ENCODE measurements at regions not wholly inside any gene's neighbourhood (a gene's known extent, or its start where the extent isn't known, plus 50 kb on each side); places are given as distances from the start of the nearest gene placed in this dataset.
"Not testable (repeated sequence)": the region's sequence is repeated elsewhere in the genome, so short reads cannot be mapped to it uniquely, and the experiment has no call there.

DNA sequence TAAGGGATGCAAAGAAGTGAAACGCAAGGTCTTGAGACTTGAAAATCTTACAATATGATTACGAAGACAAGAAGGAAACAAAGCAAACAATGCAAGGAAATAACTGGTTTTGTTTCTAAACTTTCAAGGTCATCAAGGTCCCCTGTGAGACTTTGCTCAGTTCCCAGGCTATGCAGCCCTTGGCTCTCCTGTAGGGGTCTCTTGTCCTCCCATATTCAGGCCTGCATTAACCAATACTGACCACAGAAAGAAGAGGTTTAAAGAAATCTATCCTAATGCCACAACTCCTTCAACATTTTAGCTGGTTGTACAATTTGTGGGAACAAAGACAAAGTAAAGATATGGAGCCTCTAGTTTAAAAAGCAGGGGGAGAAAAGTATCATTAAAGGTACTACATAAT is 209.2 kb downstream of the LHFPL1 start:
- ATAC-seq, result no peak

GRCh38 chrX:112461949-112462450 is 217.7 kb downstream of the LHFPL1 start:
- ATAC-seq, result not testable (repeated sequence)

More for the DNA sequence above, 209.2 kb downstream of the LHFPL1 start:
- TF ChIP-seq BACH2 (CRISPR knock-in tag; IDR thresholded peaks at IDR 0.05; ENCODE audit: borderline replicate concordance) (no peak), ZC3H10 (CRISPR knock-in tag; IDR thresholded peaks at IDR 0.05) (no peak)
- TF ChIP-seq, protein P1, sequence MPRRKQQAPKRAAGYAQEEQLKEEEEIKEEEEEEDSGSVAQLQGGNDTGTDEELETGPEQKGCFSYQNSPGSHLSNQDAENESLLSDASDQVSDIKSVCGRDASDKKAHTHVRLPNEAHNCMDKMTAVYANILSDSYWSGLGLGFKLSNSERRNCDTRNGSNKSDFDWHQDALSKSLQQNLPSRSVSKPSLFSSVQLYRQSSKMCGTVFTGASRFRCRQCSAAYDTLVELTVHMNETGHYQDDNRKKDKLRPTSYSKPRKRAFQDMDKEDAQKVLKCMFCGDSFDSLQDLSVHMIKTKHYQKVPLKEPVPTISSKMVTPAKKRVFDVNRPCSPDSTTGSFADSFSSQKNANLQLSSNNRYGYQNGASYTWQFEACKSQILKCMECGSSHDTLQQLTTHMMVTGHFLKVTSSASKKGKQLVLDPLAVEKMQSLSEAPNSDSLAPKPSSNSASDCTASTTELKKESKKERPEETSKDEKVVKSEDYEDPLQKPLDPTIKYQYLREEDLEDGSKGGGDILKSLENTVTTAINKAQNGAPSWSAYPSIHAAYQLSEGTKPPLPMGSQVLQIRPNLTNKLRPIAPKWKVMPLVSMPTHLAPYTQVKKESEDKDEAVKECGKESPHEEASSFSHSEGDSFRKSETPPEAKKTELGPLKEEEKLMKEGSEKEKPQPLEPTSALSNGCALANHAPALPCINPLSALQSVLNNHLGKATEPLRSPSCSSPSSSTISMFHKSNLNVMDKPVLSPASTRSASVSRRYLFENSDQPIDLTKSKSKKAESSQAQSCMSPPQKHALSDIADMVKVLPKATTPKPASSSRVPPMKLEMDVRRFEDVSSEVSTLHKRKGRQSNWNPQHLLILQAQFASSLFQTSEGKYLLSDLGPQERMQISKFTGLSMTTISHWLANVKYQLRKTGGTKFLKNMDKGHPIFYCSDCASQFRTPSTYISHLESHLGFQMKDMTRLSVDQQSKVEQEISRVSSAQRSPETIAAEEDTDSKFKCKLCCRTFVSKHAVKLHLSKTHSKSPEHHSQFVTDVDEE (CRISPR knock-in tag; IDR thresholded peaks at IDR 0.05), result no peak

DNA sequence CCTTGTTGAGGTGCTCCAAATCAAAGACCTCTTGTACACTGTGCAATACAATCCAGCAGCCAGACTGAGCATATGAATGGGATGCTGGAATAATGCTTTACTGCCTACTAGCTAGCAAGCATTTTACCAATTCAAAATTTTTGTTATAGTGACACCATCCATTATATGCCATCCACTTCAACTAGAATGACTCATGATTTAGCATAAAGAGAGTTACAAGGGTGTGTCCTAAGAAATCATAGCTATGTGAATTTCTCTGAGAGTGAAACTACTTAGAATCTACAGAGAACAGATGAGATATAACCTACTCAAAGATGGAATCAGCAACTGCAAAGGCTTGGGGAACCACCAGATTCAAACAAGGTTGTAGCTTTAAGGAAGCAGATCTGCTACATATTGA is 221.9 kb downstream of the LHFPL1 start:
- no peak for ATAC-seq
- TF ChIP-seq POU6F1 (CRISPR knock-in tag; IDR thresholded peaks at IDR 0.05; ENCODE audit: borderline replicate concordance, low read depth) (no peak), TCF4 (CRISPR knock-in tag; IDR thresholded peaks at IDR 0.05; ENCODE audit: borderline replicate concordance) (no peak), ISL1 (CRISPR knock-in tag; IDR thresholded peaks at IDR 0.05) (no peak), ESRRG (CRISPR knock-in tag; IDR thresholded peaks at IDR 0.05) (no peak), BACH2 (CRISPR knock-in tag; IDR thresholded peaks at IDR 0.05; ENCODE audit: borderline replicate concordance) (no peak), GLIS3 (CRISPR knock-in tag; IDR thresholded peaks at IDR 0.05) (no peak), RARB (CRISPR knock-in tag; IDR thresholded peaks at IDR 0.05) (no peak), OSR1 (CRISPR knock-in tag; IDR thresholded peaks at IDR 0.05) (no peak), ZFP3 (CRISPR knock-in tag; IDR thresholded peaks at IDR 0.05) (no peak), PPARA (CRISPR knock-in tag; IDR thresholded peaks at IDR 0.05; ENCODE audit: borderline replicate concordance) (no peak), ZNF565 (CRISPR knock-in tag; conservative IDR thresholded peaks at IDR 0.05; ENCODE audit: low read depth) (no peak), ZNF70 (CRISPR knock-in tag; IDR thresholded peaks at IDR 0.05) (no peak), ZNF8 (CRISPR knock-in tag; IDR thresholded peaks at IDR 0.05) (no peak)
- TF ChIP-seq, protein P2, sequence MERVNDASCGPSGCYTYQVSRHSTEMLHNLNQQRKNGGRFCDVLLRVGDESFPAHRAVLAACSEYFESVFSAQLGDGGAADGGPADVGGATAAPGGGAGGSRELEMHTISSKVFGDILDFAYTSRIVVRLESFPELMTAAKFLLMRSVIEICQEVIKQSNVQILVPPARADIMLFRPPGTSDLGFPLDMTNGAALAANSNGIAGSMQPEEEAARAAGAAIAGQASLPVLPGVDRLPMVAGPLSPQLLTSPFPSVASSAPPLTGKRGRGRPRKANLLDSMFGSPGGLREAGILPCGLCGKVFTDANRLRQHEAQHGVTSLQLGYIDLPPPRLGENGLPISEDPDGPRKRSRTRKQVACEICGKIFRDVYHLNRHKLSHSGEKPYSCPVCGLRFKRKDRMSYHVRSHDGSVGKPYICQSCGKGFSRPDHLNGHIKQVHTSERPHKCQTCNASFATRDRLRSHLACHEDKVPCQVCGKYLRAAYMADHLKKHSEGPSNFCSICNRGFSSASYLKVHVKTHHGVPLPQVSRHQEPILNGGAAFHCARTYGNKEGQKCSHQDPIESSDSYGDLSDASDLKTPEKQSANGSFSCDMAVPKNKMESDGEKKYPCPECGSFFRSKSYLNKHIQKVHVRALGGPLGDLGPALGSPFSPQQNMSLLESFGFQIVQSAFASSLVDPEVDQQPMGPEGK (CRISPR knock-in tag; IDR thresholded peaks at IDR 0.05; ENCODE audit: borderline replicate concordance), result no peak

DNA sequence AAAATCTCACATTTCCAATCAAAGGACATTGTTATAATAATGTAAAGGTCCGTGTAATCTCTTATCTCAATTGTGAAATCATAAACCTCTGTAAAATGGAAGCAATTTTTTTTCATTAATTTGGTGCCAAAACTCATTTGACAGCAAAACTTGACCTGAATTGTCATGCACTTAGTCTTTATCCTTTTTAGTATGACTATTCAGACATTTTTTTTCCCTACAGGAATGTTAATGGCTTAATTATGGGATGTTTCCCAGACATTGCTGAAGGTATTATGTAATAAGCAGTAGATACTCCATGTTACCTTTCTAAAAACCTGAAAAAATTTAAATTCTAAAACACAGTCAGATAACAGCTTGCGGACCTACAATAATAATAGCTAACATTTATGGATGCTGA is 228.9 kb downstream of the LHFPL1 start:
- peak; percentile 94 for TF ChIP-seq ISL1 (CRISPR knock-in tag; IDR thresholded peaks at IDR 0.05)
- TF ChIP-seq, protein P3, sequence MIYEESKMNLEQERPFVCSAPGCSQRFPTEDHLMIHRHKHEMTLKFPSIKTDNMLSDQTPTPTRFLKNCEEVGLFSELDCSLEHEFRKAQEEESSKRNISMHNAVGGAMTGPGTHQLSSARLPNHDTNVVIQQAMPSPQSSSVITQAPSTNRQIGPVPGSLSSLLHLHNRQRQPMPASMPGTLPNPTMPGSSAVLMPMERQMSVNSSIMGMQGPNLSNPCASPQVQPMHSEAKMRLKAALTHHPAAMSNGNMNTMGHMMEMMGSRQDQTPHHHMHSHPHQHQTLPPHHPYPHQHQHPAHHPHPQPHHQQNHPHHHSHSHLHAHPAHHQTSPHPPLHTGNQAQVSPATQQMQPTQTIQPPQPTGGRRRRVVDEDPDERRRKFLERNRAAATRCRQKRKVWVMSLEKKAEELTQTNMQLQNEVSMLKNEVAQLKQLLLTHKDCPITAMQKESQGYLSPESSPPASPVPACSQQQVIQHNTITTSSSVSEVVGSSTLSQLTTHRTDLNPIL (CRISPR knock-in tag; IDR thresholded peaks at IDR 0.05; ENCODE audit: low read depth), result peak; percentile 49; the same call in 1 of the 2 replicates
- TF ChIP-seq TCF4 (CRISPR knock-in tag; IDR thresholded peaks at IDR 0.05; ENCODE audit: borderline replicate concordance), result no peak
- ATAC-seq, result no peak

GRCh38 chrX:112440277-112440676 is 239.5 kb downstream of the LHFPL1 start:
- ATAC-seq, result no peak
- TF ChIP-seq ARNTL (CRISPR knock-in tag; IDR thresholded peaks at IDR 0.05; ENCODE audit: borderline replicate concordance, low read depth) (no peak), ESRRG (CRISPR knock-in tag; IDR thresholded peaks at IDR 0.05) (no peak), RARB (CRISPR knock-in tag; IDR thresholded peaks at IDR 0.05) (no peak), POU6F1 (CRISPR knock-in tag; IDR thresholded peaks at IDR 0.05; ENCODE audit: borderline replicate concordance, low read depth) (no peak), TOX (CRISPR knock-in tag; IDR thresholded peaks at IDR 0.05; ENCODE audit: borderline replicate concordance) (no peak), ZNF70 (CRISPR knock-in tag; IDR thresholded peaks at IDR 0.05) (no peak)
- TF ChIP-seq, protein P1 (CRISPR knock-in tag; IDR thresholded peaks at IDR 0.05), result no peak
- TF ChIP-seq, protein P3 (CRISPR knock-in tag; IDR thresholded peaks at IDR 0.05; ENCODE audit: low read depth), result no peak

Data from SK-N-SH treated with all-trans-retinoic acid at 6 μM for 48 hours (cell line).